ENCODE measurements at regions not wholly inside any gene's neighbourhood (a gene's known extent, or its start where the extent isn't known, plus 50 kb on each side); places are given as distances from the start of the nearest gene placed in this dataset.
A peak's percentile ranks its signal among the peaks of the same experiment; 100 is the strongest.

DNA sequence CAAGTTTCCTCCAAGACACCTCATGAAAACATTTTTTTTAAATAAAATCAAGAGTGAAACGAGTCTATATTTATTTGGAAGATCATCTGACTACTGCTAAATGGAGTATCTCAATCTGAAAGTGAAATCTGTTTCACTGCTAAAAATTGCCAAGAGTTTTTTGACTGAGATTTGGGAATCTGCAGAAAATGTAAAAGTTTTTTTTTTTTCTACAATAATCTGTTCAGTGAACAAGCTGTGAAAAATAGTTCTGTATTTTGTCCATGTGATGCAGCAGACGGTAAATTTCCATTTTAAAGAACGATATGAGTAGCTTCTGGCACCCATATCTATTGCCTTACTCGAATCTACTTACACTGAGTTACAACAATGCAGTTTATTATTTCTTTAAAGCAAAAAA lies 519.7 kb downstream of the PLCL1 start:
- DNase-seq, result no peak

DNA sequence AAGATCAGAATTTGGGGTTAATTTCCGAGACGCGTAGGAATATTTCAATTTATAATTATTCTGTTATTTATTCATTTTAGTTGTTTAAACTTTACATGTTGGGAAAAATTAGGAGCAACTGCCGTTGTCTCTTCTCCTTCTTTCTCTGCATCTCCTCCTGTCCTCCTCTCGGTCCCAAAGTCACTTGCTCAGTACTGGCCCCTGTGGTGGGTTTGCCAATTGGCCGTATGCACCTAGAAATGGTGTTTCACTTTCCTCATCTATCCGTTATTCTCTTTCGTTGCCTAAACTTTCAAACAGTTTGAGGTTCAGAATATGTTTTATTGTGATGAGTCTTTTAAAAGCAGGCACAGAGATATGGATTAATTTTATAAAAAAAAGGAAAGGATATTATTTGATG lies 517.9 kb downstream of the PLCL1 start:
- DNase-seq, result peak; percentile 9

DNA sequence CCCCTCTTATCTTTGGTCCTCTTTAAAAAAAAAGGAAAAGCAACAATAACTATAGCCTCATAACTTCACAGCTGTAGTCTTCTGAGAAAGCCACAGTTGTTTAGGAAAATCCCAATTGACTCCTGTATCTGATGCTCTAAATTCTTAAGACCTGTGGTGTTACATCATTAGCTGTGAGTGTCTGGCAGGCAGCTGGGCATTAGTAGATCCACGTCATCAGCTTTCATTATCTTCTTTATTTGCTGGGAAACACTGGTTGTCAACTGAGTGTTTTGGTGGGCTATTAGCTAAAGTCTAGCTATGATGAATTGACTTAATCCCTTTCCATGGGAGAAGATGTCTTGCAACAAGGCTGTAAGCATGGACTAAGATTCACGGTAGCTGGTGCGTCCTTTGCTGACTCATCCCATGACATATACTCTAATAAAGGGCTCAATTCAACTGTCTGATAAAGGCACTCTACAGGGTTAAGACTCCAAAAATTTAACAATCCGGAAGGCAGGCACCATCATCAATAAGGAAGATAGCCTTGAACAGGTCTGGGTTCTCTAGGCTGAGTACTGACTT lies 517.2 kb downstream of the PLCL1 start:
- DNase-seq, result no peak

DNA sequence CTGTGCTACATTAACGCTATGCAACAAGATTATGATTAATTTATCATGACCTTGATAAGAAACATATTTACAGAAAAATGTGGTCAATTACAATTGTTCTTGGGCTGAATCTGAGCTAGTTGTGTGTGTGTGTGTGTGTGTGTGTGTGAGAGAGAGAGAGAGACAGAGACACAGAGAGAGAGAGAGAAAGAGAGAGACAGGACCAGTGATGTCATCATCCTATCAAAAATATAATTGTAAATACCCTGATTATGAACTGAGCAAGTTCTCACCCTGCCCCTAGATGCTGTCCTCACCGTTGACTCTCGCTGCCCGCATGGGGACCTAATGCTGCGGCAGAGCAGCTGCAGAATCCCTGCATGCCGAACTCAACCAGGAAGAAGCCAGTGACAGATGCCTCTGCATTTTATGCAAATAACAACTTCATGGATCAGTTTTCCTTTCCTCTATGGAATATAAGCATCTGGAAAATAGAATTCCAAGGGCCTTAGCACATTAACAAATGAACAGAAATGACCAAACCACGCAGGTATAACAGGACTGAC lies 512.5 kb downstream of the PLCL1 start:
- no peak for DNase-seq

DNA sequence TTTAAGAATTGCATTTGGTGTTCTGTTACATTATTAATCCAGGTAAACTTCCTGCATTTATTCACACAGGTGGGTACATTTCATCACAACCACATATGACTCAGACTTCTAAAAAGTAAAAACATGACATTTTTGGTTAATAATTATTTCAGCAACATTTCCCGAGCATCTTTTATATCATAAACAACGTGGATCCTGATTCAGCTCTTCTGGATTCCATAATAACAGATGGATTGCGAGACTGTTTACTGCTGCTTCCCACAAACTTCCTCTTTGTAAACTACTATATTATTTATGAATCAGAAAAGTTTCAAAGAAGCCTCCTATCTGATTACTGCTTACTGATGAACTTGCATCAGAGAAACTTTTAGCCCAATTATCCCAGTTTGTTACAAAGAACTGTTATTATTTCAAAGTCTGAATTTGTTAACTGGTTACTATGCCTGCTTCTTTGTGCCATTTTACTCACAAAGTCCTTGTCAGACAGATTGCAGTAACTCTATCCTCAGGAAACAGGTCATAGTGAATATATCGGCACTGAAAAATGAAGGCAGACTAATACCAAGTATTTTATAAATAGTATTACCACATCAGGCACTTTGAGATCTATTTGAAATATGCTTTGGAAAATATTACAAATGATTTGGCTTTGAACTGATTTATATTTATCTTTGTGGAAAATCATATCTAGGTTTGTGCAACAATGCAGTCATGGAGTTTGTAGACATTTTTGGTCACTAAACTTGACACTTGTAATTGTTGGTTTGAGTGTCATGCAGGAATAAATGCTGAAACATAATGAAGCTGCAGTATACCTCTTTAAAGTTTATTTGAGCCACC lies 511.6 kb downstream of the PLCL1 start:
- DNase-seq, result no peak

DNA sequence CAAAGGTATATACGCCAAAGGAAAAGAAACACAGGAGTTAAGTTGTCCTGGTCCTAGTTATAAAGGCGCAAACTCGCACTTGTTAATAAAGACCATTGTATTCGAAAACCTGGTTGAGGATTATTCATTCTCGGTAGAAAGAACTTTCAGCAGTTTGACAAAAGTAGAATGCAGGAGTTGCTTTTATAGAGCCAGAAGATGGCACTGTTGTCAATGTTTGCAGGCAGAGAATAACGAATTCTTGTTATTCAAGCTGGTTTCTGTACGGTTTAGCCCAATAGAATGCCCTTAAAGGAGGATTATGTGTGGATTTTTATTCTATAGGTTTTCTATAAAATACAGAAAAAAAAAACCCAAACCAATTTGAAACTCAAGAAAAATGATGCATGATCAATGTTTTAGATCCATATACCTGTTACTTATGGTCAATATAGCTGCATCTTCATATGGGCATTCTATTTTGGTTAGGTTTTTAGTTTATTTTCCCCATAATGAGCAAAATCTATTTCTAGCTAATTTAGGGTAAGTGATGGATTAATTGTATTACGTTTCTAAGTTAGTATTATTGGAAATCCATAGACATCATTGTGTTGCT lies 510.3 kb downstream of the PLCL1 start:
- peak; percentile 68 for DNase-seq

DNA sequence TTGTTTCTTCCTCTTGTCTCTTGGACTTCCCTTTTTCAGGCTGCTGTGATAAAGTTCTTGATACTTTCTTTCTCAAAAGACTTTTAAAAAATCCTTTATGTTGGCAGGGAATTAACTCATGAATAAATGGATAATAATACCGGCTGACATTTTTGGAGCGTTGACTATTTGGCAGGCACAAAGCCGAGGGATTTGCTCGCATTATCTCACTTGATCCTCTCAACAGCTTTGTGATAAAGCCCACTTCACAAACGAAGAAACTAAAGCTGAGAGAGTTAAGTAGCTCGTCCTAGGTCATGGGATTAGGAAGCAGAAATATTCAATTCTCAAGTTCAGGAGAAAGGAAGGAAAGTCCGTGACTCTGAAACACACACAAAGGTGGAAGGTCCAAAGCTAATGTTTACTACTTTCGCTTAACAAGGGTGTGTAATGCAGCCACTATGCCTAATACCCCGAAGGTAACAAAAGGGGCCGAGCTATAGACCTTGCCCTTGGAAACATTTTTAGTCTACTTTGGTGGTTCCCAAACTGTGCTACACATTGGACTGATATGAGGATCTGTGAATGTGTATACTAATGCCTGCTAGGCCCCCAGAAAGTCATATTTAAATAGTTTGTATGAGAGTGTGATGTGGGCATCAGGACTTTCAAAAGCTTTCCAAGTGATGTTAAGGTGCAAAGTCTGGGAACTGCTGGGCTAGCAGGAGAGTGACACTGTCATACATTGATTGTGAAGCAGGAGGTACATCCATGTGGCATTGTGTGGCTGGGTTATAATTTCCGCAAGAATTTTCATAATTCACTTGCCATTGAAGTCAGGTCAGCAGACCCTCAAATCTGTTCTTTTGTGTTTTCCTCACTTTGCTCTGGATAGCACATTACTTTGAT lies 508.4 kb downstream of the PLCL1 start:
- no peak for DNase-seq

DNA sequence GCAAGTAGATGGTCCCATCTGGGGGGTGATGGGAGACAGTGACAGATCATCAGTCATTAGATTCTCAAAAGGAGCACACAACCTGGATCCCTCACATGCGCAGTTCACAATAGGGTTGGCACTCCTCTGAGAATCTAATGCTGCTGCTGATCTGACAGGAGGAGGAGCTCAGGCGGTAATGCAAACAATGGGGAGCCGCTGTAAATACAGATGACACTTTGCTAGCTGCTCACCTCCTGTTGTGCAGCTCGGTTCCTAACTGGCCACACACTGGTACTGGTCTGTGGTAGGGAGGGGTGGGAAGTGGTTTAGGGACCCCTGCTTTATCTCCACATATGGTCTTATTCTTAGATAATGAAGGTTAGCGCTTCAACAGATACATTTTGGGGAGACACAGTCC lies 506.6 kb downstream of the PLCL1 start:
- no peak for DNase-seq

DNA sequence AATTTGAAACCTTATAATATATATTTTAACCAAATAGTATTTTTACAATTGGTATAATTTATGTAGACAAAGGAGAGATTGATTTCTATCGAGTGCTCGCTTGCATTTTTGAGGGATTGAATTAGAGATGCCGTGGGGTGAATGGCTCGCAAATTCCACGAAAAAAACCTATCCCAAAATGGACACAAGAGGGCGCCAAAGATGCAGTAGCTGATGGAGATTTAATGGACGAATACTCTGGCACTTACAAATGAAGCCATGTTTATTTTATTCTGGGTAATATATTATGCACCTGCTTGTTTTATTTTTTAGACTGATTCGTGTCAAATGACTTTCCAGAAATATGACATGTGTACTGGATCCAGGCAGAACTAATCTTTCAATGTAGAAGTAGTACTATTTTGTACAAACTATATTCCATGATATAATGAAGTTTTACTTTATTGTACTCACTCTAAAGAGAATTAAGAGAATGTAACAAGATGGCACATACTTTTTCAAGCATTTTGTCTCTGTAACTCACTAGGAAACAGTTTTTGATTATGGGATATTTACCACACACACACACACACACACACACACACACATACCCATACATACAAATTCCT lies 505.4 kb downstream of the PLCL1 start:
- DNase-seq, result peak; percentile 78

DNA sequence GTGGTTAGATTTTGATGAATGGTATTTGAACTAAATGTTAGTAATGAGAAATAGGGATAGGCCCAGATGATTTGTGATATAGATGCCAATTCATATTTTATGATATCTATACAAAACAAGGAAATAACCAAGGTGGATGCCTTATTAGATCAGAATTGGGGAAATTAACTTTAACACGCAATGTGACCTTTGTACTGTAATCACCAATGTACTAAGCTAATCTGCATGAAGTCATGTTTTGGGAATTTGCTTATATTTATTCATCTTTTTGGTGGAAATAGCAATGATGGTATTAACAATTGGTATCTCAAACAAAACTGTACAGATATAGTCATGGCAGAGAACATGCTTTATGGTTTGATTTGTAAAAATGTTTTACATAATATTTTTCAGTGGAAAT lies 504.7 kb downstream of the PLCL1 start:
- no peak for DNase-seq

DNA sequence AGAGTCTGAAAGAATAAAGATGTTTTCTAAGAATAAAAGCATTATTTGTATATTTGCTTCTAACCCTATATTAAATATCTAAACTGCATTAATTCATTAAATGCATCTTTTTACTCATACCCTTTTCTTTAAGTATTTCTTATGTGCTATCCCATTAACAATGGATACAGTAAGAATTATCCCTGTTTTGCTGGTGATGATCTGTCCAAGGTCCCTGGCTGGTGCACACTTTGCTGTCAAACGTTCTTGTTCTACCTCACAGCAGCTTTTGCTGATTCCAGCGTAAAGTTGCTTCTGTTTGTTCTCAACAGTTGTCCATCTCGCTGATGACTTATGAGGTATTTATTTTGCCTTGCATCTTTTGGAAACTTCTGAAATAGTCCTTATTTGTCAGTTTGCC lies 504.0 kb downstream of the PLCL1 start:
- DNase-seq, result no peak

DNA sequence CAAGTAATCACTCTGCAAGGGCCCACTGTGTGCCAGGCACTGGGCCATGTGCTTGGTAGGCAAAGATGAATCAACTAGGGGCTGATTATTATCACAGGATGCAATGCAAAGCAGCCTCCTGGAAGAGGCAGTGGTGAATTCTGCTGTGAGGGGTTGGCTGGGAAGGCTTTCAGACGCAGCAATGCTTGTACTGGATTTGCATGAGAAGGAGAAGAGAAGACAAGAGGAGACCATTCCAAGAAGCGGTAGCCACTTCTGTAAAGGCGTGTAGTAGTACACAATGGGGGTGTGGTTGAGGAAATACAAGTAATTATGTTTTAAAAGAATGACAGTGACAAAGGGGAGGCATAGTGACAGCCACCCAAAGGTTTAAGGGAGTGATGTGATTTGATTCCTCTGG lies 502.7 kb downstream of the PLCL1 start:
- DNase-seq, result no peak

DNA sequence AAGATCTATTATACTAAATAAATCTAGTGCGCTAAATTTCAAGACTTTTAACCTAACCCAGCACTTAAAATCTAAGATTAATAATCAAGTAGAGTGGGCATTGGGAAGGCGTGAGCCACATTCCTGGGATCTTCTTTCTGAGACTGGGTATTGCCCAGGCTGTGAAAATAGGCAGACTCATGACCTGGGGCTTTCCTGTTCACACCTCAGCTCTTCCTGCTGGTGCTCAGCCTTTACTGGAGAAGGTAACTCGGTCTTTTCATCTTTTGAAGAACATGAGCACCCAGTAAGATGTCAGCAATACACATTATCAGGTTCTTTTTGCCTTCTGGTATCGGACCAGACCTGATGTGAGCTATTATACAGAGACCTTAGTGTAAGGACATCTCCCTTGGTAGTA lies 500.5 kb downstream of the PLCL1 start:
- DNase-seq, result no peak

DNA sequence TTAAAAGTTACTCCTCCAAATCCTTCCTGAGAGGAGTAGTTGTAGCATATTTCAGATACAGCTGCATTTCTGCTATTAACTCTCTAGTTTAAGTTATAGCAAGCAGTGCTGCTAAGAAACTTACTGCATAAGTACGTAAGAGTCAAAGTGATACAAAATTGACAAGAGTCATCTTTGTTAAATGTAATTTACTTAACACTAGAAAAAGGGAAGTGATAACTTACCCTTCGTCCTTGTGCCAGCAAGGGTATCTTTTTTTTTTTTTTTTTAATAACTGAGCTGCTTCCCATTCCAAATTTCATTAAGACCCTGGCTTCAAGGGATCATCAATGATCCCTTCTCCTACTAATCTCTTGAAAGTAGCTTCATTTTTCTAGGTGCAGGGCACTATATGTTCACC lies 493.0 kb downstream of the PLCL1 start:
- no peak for DNase-seq

DNA sequence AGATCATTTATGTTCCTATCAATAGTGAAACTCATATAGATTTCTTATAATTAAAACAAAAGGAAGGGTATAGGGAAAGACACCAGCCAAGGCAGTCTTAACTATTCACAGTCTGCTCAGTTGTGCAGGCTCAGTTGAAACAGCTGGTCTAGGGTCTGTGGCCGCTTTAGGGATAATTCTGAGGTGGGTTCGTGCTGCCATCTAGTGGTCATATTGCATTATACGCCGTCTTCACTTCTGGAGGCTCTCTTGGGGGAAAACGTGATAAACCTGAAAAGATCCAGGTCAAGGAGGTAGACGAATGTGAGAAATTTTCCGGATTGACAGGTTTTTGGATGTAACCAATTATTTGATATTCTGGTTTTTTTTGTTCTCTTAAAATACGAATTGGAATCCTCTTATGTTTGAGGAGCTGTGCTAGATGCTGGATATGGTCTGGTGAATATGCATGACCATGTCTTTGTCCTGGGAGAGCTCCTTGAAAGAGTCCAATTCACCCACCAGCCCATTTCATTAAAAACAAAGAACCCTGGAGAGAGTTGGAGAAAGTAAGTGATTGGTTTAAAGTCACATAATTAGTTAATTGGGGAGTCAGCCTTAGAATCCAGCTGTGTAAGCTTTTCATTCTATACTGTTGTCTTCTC lies 492.4 kb downstream of the PLCL1 start:
- peak; percentile 87 for DNase-seq

DNA sequence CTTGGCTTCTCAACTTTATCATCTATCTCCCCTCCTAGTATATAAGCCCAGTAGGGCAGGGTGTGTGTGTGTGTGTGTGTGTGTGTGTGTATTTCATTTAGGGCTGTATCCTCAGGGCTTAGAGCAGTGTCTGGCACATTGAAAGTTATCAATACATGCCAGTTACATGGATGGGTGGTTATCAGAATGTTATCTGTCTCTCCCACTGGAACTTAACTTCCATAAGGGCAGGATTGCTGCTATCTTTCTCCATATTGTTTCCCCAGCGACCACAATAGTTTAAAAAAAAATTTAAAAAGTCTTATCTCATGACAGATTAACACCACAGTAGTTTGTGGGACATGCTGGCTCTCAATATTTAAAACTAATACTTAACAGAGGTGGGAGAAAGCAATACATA lies 488.9 kb downstream of the PLCL1 start:
- DNase-seq, result peak; percentile 72

DNA sequence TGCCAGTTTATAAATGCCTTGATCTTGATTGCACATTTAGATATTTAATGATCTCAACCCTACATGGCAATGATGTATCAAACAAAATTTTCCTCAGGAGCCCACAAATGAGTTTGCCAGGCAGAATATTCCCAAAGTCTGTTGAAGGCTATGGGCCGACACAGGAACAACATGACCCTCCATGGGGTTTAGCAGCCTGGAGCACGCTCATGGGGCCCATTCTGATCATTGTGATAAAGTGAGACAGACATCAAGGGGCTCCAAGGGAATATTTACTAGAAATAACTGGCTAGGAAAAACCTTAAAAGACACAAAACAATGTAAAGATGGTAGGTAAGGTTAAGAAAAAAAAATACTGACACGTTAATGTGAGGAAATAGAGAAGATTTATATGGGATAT lies 485.4 kb downstream of the PLCL1 start:
- no peak for DNase-seq

DNA sequence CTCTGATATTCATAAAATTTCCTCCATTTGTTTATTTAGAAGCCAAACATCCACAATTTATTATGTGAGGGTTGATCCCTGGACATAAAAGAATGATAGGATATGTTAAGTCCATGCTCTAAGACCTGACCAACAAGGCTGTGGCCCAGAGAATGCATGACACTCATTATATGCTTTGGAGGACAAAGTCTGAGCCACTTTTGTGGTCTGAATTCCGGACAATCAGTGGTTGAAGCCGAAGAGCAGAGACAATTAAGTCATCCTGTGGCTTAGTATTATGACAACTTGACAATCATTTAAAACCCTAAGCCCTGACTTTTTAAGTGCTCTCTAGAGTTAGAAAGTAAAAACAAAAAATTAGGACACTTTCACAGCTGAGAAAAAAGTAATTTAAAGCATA lies 483.3 kb downstream of the PLCL1 start:
- no peak for DNase-seq

DNA sequence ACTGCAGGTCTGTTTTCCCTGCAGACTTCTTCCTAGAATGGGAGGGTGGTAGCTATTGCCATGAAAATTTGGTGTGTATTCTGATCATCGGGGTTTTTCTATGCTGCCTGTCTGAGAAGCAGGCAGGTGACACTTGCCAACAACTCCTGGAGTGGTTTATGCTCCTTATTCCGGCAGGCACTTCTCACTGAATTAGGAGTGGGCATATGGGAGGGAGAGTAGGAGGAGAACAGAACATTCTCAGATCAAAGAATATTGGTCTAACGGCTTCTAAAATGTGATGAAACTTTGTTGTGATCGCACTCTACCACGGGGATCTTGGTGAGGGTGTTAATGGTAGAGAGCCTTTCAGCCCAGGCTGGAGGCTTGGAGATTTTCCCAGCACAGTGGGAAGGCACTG lies 480.8 kb downstream of the PLCL1 start:
- DNase-seq, result no peak

DNA sequence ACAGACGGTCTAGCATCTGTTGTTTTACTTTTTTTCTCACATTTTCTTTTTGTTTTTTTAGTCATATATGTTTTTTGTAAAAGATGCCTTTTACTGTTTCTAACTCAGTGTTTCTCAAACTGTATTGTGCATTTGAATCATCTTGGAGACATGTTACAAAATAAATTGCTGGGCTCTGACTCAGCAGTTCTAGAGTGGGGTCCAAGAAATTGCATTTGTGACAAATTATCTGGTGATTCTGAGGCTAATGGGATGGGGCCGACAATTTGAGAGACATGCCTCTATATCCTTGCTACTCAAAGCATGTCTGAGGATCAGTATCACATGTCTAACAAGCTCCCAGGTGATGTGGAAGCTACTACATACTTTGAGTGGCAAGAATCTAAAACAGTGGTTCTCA lies 478.8 kb downstream of the PLCL1 start:
- no peak for DNase-seq

DNA sequence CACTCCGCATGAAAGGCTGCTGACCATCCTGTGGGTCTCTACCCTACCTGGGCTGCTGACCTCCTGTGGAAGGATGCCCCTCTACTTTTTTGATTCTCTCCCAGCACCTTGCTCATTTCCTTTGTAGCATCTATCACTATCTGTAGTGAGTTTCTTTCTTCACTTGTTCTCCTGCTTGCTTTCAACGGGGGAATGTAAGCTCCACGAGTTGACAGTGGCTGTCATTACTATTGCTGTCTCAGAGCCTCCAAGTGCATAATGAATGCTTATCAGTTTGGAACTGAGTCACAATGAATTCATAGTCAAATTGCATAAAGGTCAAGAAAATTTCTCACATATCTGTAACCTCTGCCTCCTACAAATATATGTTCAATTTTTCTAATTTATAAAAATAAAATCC lies 477.7 kb downstream of the PLCL1 start:
- DNase-seq, result no peak

DNA sequence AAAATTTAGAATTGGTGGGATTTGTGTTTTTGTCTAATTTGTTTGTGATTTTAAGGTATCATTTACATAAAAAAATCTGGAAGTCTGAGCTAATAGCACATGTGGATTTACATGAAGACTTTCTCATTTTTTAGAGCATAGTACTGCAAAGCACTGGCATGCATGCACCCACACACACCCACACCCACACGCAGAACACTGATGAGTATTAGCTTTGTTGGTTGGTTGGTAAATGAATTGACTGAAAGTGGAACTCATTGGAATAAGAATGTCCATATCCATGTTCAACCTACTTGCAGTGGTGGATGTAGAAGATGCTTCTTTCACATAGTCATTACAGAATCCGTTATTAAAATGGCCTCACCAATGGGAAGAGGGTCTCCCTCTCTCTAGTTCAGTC lies 475.8 kb downstream of the PLCL1 start:
- no peak for DNase-seq
